ENCODE measurements at regions not wholly inside any gene's neighbourhood (a gene's known extent, or its start where the extent isn't known, plus 50 kb on each side); places are given as distances from the start of the nearest gene placed in this dataset.

- FAIRE-seq (no peak), DNase-seq (ENCODE audit: insufficient read length, low spot score) (no peak)
- TF ChIP-seq POLR2A (IDR thresholded peaks at IDR 0.05; ENCODE audit: low read depth, low read length), result no peak
Observed at GRCh38 chr10:116792817-116793216, 50.5 kb upstream of the HSPA12A start.

GRCh38 chr10:116796469-116796868 is 52.8 kb upstream of the ENO4 start:
- no peak for DNase-seq (ENCODE audit: insufficient read length, low spot score)
- no peak for TF ChIP-seq POLR2A (IDR thresholded peaks at IDR 0.05; ENCODE audit: low read depth, low read length)
- no peak for FAIRE-seq

GRCh38 chr10:116796910-116797513 is 52.3 kb upstream of the ENO4 start:
- TF ChIP-seq POLR2A (IDR thresholded peaks at IDR 0.05; ENCODE audit: low read depth, low read length), result no peak
- DNase-seq (ENCODE audit: insufficient read length, low spot score), result peak; percentile 63
- no peak for FAIRE-seq

- DNase-seq (ENCODE audit: insufficient read length, low spot score) (no peak), FAIRE-seq (no peak)
- no peak for TF ChIP-seq POLR2A (IDR thresholded peaks at IDR 0.05; ENCODE audit: low read depth, low read length)
Observed at GRCh38 chr10:116798859-116799258, 50.4 kb upstream of the ENO4 start.
